Adrenal gland (tissue), 5 donors: ENCODE measurements at regions not wholly inside any gene's neighbourhood (a gene's known extent, or its start where the extent isn't known, plus 50 kb on each side); places are given as distances from the start of the nearest gene placed in this dataset.

Experiments
- CTCF ChIP-seq, 6 experiments: fragments of 450-650 bp in 4 of 6; fragments of 200-600 bp in 2 of 6; sonication (generic) in 1 of 6; IDR thresholded peaks; 1 replicate in 5 of 6; 2 replicates in 1 of 6; pipeline versions ENCODE4 v1.5.1 to v1.8.0; 2016 to 2021; ENCODE audit warnings: antibody characterized with exemption in 6 of 6, mild to moderate bottlenecking in 2 of 6, moderate library complexity in 1 of 6
- POLR2A ChIP-seq, 2 donors: fragments of 450-650 bp; IDR thresholded peaks; one replicate each; pipeline ENCODE4 v1.6.1; 2017; ENCODE audit warnings: antibody characterized with exemption in 2 of 2, mild to moderate bottlenecking in 2 of 2, moderate library complexity in 1 of 2
- donor health status: DM: no; HTN: no; CAD: no.

DNA sequence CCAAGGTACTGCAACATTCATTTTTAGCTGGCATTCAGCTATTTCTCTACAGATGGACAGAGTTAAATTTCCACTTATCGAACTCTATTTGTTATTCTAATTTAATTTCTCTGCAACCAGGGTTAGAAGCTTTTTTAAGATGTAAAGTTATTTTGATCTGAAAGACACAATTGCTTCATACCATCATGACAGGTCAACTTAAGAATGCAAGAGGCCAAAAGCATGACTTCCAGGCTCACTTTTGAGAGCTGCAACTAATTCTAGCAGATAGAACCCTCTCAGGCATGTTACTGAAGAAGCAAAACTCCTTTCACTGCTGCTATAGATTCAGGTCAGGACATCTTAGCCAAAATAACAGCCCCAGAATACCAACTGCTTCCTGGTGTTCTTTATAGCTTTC is 86.5 kb upstream of the GALNT18 start:
- TF ChIP-seq CTCF (IDR thresholded peaks at IDR 0.05) (no peak), POLR2A (IDR thresholded peaks at IDR 0.05) (no peak)
